GM06990 (cell line): ENCODE measurements at regions not wholly inside any gene's neighbourhood (a gene's known extent, or its start where the extent isn't known, plus 50 kb on each side); places are given as distances from the start of the nearest gene placed in this dataset.

ENCODE experiments used
- DNase-seq: peaks from one replicate; pipeline ENCODE4 v3.0.0-alpha.2; 2011; ENCODE audit not compliant: insufficient read length; ENCODE audit errors: extremely low read depth
- H3K27me3 ChIP-seq: replicated peaks from 2 replicates; pipeline ENCODE4 v1.6.0; 2011; ENCODE audit warnings: low read length; ENCODE audit not compliant: control insufficient read depth, insufficient read depth
- H3K36me3 ChIP-seq: 2 replicates; pipeline ENCODE4 v1.5.1; 2011; ENCODE audit warnings: low read length; ENCODE audit not compliant: control insufficient read depth, insufficient read depth
- H3K4me3 ChIP-seq: replicated peaks from 2 replicates; pipeline ENCODE4 v1.5.1; 2011; ENCODE audit warnings: low read depth, mild to moderate bottlenecking, control low read depth, low read length
- CTCF ChIP-seq: IDR thresholded peaks from 2 replicates; pipeline ENCODE4 v1.5.1; 2011; ENCODE audit warnings: low read length, control low read depth, mild to moderate bottlenecking, inconsistent platforms; ENCODE audit not compliant: insufficient read depth, poor library complexity, severe bottlenecking

GRCh38 chr7:31442626-31443025, 71.3 kb upstream of the ITPRID1 start:
- Histone ChIP-seq H3K27me3 (no peaks in the 10 kb centered on the region; the same call in 1 of the 2 replicates), H3K36me3 (no peaks in the 10 kb centered on the region), H3K4me3 (no peak overlapping the region)
- TF ChIP-seq CTCF, result no peak
- no peak for DNase-seq

GRCh38 chr7:31443457-31443856, 70.4 kb upstream of the ITPRID1 start:
- Histone ChIP-seq H3K36me3 (no peaks in the 10 kb centered on the region), H3K4me3 (no peak overlapping the region), H3K27me3 (no peaks in the 10 kb centered on the region; the same call in 1 of the 2 replicates)
- no peak for DNase-seq
- peak; percentile 66 for TF ChIP-seq CTCF

- no peak overlapping the region for H3K4me3 ChIP-seq
- TF ChIP-seq CTCF, result no peak
- no peak for DNase-seq
- H3K27me3 ChIP-seq, result no peaks in the 10 kb centered on the region; the same call in 1 of the 2 replicates
- no peaks in the 10 kb centered on the region for H3K36me3 ChIP-seq
Observed at GRCh38 chr7:31444196-31444595, 69.7 kb upstream of the ITPRID1 start.

GRCh38 chr7:31445686-31446355, 68.1 kb upstream of the ITPRID1 start:
- no peaks in the 10 kb centered on the region for H3K36me3 ChIP-seq
- no peaks in the 10 kb centered on the region for H3K27me3 ChIP-seq
- TF ChIP-seq CTCF, result no peak
- no peak for DNase-seq
- H3K4me3 ChIP-seq, result no peak overlapping the region

- Histone ChIP-seq H3K27me3 (no peaks in the 10 kb centered on the region), H3K36me3 (no peaks in the 10 kb centered on the region), H3K4me3 (no peak overlapping the region)
- DNase-seq, result no peak
- no peak for TF ChIP-seq CTCF
Observed at GRCh38 chr7:31448649-31449048, 65.2 kb upstream of the ITPRID1 start.

- no peak overlapping the region for H3K4me3 ChIP-seq
- DNase-seq, result no peak
- H3K36me3 ChIP-seq, result no peaks in the 10 kb centered on the region
- no peak for TF ChIP-seq CTCF
- no peaks in the 10 kb centered on the region; the same call in 1 of the 2 replicates for H3K27me3 ChIP-seq
Observed at GRCh38 chr7:31455844-31456243, 58.0 kb upstream of the ITPRID1 start.
